Esophagus muscularis mucosa (tissue), 4 donors: ENCODE measurements at regions not wholly inside any gene's neighbourhood (a gene's known extent, or its start where the extent isn't known, plus 50 kb on each side); places are given as distances from the start of the nearest gene placed in this dataset.
A peak's percentile ranks its signal among the peaks of the same experiment; 100 is the strongest.

Source experiments
- DNase-seq: peaks from one replicate; pipeline ENCODE4 v3.0.0-alpha.2; 2017; ENCODE audit errors: extremely low spot score
- H3K27ac ChIP-seq, 4 donors: fragments of 200-600 bp; sonication (generic); replicated peaks in 1 of 4; 1 replicate in 3 of 4; 2 replicates in 1 of 4; pipeline ENCODE4 v1.5.1; 2016 to 2019; ENCODE audit warnings: mild to moderate bottlenecking in 1 of 4
- H3K27me3 ChIP-seq, 4 donors: fragments of 200-600 bp; sonication (generic); one replicate each; pipeline versions ENCODE4 v1.5.1 to v1.6.0; 2016 to 2019
- H3K36me3 ChIP-seq, 4 donors: fragments of 200-600 bp; sonication (generic); one replicate each; pipeline ENCODE4 v1.5.1; 2016 to 2019
- H3K4me1 ChIP-seq, 4 donors: fragments of 200-600 bp; sonication (generic); one replicate each; pipeline ENCODE4 v1.5.1; 2016 to 2019
- H3K4me3 ChIP-seq, 4 donors: fragments of 200-600 bp; sonication (generic); 1 replicate in 2 of 4; 2 replicates in 2 of 4; pipeline ENCODE4 v1.5.1; 2016 to 2019; ENCODE audit warnings: mild to moderate bottlenecking in 4 of 4, moderate library complexity in 1 of 4
- H3K9me3 ChIP-seq, 4 donors: fragments of 200-600 bp; sonication (generic); 1 replicate in 3 of 4; 2 replicates in 1 of 4; pipeline ENCODE4 v1.5.1; 2016 to 2019
- EP300 ChIP-seq: sonication (generic); formaldehyde crosslinking; IDR thresholded peaks from one replicate; pipeline ENCODE4 v1.6.1; 2017; ENCODE audit warnings: antibody characterized with exemption
- POLR2A ChIP-seq: fragments of 450-650 bp; IDR thresholded peaks from one replicate; pipeline ENCODE4 v1.6.1; 2017; ENCODE audit warnings: antibody characterized with exemption, moderate library complexity, mild to moderate bottlenecking, low read depth
- POLR2AphosphoS5 ChIP-seq, 2 donors: sonication (generic); formaldehyde crosslinking; IDR thresholded peaks; one replicate each; pipeline ENCODE4 v1.6.1; 2017; ENCODE audit warnings: antibody characterized with exemption in 2 of 2
- WGBS: methylation state at CpG from one replicate; pipeline ENCODE4 v1.1.5; 2018; 5-methylcytosine and 5-hydroxymethylcytosine counted together
- intact Hi-C: fragments of 100-400 bp; cut with DNase I; formaldehyde crosslinking; loops from one replicate; pipeline ENCODE4 v1.15.1; 2023
- TF ChIP-seq, protein P1 (sequence below), 3 experiments: fragments of 200-600 bp in 2 of 3; fragments of 450-650 bp in 1 of 3; sonication (generic) in 2 of 3; IDR thresholded peaks; one replicate each; pipeline ENCODE4 v1.5.1; 2017 to 2019; ENCODE audit warnings: antibody characterized with exemption in 3 of 3, mild to moderate bottlenecking in 2 of 3, moderate library complexity in 1 of 3

DNA sequence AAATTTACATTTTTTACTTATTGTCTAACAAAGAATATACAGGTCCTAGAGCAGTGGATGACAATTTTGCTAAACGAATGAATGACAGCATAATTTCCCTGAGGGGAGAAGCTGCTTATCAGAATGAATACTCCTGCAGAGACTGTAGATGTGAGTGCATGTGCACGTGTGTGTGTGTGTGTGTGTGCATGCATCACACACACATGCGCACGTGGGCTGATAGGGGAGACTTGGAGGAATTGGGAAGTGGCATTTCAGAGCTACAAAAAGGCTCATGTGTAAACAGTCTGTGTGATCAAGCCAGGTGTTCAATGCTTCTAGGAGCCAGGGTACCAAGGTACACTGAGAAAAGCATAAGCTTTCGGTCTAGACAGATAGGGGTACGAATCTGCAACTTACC is 93.5 kb upstream of the SASH1 start:
- intact Hi-C loops, result no loop called here
- no peak overlapping the region for H3K27ac ChIP-seq
- no peaks in the 10 kb centered on the region for H3K27me3 ChIP-seq
- no peak overlapping the region for H3K4me3 ChIP-seq
- TF ChIP-seq, protein P1, sequence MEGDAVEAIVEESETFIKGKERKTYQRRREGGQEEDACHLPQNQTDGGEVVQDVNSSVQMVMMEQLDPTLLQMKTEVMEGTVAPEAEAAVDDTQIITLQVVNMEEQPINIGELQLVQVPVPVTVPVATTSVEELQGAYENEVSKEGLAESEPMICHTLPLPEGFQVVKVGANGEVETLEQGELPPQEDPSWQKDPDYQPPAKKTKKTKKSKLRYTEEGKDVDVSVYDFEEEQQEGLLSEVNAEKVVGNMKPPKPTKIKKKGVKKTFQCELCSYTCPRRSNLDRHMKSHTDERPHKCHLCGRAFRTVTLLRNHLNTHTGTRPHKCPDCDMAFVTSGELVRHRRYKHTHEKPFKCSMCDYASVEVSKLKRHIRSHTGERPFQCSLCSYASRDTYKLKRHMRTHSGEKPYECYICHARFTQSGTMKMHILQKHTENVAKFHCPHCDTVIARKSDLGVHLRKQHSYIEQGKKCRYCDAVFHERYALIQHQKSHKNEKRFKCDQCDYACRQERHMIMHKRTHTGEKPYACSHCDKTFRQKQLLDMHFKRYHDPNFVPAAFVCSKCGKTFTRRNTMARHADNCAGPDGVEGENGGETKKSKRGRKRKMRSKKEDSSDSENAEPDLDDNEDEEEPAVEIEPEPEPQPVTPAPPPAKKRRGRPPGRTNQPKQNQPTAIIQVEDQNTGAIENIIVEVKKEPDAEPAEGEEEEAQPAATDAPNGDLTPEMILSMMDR (IDR thresholded peaks at IDR 0.05), result no peak
- TF ChIP-seq POLR2A, result no peak
- no peak for TF ChIP-seq EP300
- TF ChIP-seq POLR2AphosphoS5 (IDR thresholded peaks at IDR 0.05), result no peak
- no peaks in the 10 kb centered on the region for H3K36me3 ChIP-seq
- peaks cover 0 to 7% (median 3%) of the 10 kb centered on the region in 4 donors for H3K4me1 ChIP-seq
- 86% methylated on average over 6 of the region's 6 CpGs for WGBS
- H3K9me3 ChIP-seq, result no peaks in the 10 kb centered on the region
- DNase-seq, result peak; percentile 17

DNA sequence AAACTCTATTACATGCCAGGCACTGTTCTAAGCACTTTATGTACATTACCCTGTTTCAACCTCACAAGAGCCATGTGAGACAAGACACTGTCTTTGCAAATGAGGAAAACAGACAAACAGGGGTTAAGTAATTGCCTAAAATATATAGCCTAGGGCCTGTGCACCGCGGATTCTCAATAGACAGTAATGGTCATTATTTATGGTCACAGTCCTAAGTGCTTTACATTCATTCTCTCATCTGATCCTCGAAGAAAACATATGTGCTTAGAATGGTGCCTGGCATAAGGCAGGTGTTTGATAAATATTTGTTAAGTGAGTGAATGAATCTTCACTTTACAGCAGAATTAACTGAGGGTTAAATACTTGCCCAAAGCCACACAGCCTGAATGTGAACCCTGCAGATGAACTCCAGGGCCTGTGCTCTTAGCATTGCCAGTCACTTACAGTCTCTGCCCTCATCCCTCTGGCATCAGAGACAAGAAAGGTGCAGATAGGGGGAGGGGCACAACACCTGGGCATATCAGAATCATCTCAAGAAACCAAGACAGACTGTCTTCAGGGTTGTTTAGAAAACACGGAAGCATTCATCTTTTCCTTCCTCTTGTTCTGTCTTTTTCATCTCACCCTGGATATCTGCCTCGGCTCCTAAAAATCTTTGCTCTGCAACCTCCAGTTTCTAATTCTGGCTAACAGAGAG is 92.8 kb upstream of the SASH1 start:
- Histone ChIP-seq H3K4me3 (no peak overlapping the region), H3K27ac (no peak overlapping the region), H3K36me3 (no peaks in the 10 kb centered on the region), H3K4me1 (peaks cover 0 to 4% (median 0%) of the 10 kb centered on the region in 4 donors), H3K9me3 (no peaks in the 10 kb centered on the region), H3K27me3 (no peaks in the 10 kb centered on the region)
- WGBS, result 63% methylated on average over 5 of the region's 5 CpGs
- TF ChIP-seq EP300, result no peak
- no peak for TF ChIP-seq POLR2AphosphoS5 (IDR thresholded peaks at IDR 0.05)
- TF ChIP-seq, protein P1 (IDR thresholded peaks at IDR 0.05), result no peak
- no peak for TF ChIP-seq POLR2A
- intact Hi-C loops, result loop anchor here (2.0 to 5.0 kb wide), 2 partner anchors 73 to 212 kb away; no protein-coding TSS in a partner anchor
- DNase-seq, result peak; percentile 45

DNA sequence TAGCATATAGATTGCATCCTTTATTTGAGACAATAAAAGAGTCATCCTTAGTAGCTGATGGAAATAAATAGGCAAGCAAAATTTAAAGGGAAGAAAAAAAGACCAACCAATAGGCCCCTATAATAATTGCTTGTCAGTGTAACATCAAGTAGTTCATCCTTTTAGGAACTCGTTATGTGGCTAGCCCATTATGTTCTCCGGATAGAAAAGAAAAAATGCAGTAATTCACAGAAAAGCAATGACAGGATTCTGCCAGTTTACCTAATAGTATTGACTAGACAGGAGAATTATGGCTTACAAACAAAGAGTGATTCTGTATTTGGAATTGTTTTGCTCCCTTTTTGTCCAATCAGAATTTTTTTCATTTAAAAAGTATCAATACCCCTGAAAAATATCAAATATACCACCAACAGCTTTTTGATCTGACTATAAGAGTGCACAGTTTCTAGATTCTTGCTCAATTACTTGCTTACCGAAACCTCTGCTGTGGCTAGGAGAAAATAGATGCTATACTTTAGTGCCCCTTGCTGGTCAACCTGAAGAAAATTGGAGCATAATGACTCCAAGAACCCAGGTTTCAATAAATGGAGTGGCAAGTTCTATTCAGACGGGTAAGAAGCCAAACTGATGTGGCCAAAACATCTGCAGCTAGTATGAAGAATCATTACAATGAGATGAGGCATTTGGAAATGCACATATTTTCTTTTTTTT is 91.5 kb upstream of the SASH1 start:
- intact Hi-C loops, result loop anchor here (2.0 to 5.0 kb wide), 2 partner anchors 74 to 211 kb away; no protein-coding TSS in a partner anchor

DNA sequence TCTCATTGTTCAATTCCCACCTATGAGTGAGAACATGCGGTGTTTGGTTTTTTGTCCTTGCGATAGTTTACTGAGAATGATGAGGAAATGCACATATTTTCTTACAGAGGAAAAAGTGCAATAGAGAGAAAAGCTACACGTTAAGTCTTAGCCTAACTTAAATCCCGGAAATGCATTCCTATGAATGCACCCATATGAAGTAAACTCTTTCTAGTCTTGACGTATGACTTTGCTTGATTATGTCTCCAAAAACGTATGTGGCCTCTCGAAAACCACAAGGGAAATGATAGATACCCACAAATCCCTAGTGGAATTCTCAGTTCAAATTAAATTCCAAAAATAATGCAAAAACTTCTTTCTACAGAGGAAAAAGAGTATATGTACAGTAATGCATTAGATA is 90.7 kb upstream of the SASH1 start:
- TF ChIP-seq POLR2AphosphoS5 (IDR thresholded peaks at IDR 0.05) (no peak), POLR2A (no peak), EP300 (no peak)
- TF ChIP-seq, protein P1 (IDR thresholded peaks at IDR 0.05), result no peak
- no peak for DNase-seq
- WGBS, result 90% methylated on average over 7 of the region's 7 CpGs
- intact Hi-C loops, result loop anchor here (2.0 to 5.0 kb wide), 2 partner anchors 75 to 210 kb away; no protein-coding TSS in a partner anchor
- H3K4me3 ChIP-seq, result no peak overlapping the region
- no peaks in the 10 kb centered on the region for H3K27me3 ChIP-seq
- no peak overlapping the region for H3K27ac ChIP-seq
- no peaks in the 10 kb centered on the region for H3K9me3 ChIP-seq
- H3K36me3 ChIP-seq, result no peaks in the 10 kb centered on the region
- no peaks in the 10 kb centered on the region for H3K4me1 ChIP-seq

More for the DNA sequence above, 91.5 kb upstream of the SASH1 start:
- Histone ChIP-seq H3K9me3 (no peaks in the 10 kb centered on the region), H3K4me1 (no peaks in the 10 kb centered on the region), H3K4me3 (no peak overlapping the region), H3K27ac (no peak overlapping the region), H3K36me3 (no peaks in the 10 kb centered on the region), H3K27me3 (no peaks in the 10 kb centered on the region)
- TF ChIP-seq EP300, result no peak
- TF ChIP-seq, protein P1 (IDR thresholded peaks at IDR 0.05), result peak; percentile 32 to 44 (median 35)
- DNase-seq, result no peak
- 62% methylated on average over 4 of the region's 4 CpGs for WGBS
